ENCODE measurements at regions not wholly inside any gene's neighbourhood (a gene's known extent, or its start where the extent isn't known, plus 50 kb on each side); places are given as distances from the start of the nearest gene placed in this dataset.

- no peak for DNase-seq (ENCODE audit: low spot score)
- ChIA-PET CTCF (ENCODE audit: unreplicated experiment) (no interaction called here), POLR2A (no interaction called here)
- H3K27ac ChIP-seq (ENCODE audit: low read depth, low read length, poor library complexity, severe bottlenecking), result no peak overlapping the region
- H4K20me1 ChIP-seq (ENCODE audit: insufficient read depth, low read length), result no peaks in the 10 kb centered on the region
- H3K79me2 ChIP-seq (ENCODE audit: insufficient read depth, low read depth, low read length), result no peaks in the 10 kb centered on the region
- TF ChIP-seq EZH2phosphoT487 (IDR thresholded peaks at IDR 0.05; ENCODE audit: borderline replicate concordance, low read depth, low read length) (no peak), CTCF (conservative IDR thresholded peaks at IDR 0.05; ENCODE audit: low read length) (no peak)
- no peak overlapping the region for H3K4me3 ChIP-seq (ENCODE audit: low read depth, low read length, poor library complexity, severe bottlenecking)
- BruUV-seq (replicated peaks), result no TSS peak
- no peaks in the 10 kb centered on the region for H3K4me1 ChIP-seq (ENCODE audit: insufficient read depth, low read length, poor library complexity, severe bottlenecking)
- H3K4me2 ChIP-seq (ENCODE audit: low read length), result no peak overlapping the region
- H3K9me3 ChIP-seq (ENCODE audit: low read length), result no peaks in the 10 kb centered on the region
- H3K36me3 ChIP-seq (ENCODE audit: insufficient read depth, low read length), result no peaks in the 10 kb centered on the region
- no peak overlapping the region for H2AFZ ChIP-seq (ENCODE audit: low read length)
- intact Hi-C loops (cut with micrococcal nuclease; ENCODE audit: unreplicated experiment), result no loop called here
- H3K9me2 ChIP-seq (ENCODE audit: insufficient read depth, low read length), result no peaks in the 10 kb centered on the region
Measured at GRCh38 chr9:134235366-134235765, 71.0 kb upstream of the RNU6ATAC start.

DNA sequence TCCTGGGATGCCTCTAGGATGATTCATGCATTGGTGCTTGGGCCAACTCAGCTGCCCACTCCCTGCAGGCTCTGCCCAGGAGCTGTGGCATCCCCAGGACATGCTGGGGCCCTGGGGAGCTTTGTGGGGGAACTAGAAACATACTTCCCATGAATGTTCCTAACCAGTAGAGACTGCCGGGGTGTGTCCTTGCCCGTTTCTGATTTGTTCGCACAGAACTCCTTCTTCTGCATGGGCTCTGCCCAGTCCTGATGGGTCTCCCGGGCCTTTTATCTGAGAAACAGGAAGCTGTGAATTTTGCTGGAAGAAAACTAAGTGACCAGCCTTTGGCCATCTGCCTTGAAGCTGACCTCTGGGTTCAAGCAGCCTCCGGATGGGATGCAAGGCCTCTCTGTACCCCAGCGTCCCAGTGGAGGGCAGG is 71.6 kb upstream of the RNU6ATAC start:
- POLR2A ChIA-PET, result no interaction called here
- intact Hi-C loops (cut with micrococcal nuclease; ENCODE audit: unreplicated experiment), result no loop called here
- no peak overlapping the region for H3K4me3 ChIP-seq (ENCODE audit: low read depth, low read length, poor library complexity, severe bottlenecking)
- CTCF ChIA-PET (ENCODE audit: unreplicated experiment), result no interaction called here
- no peak overlapping the region for H3K27ac ChIP-seq (ENCODE audit: low read depth, low read length, poor library complexity, severe bottlenecking)
- no TSS peak for BruUV-seq (replicated peaks)
- no peaks in the 10 kb centered on the region for H3K9me3 ChIP-seq (ENCODE audit: low read length)
- no peaks in the 10 kb centered on the region for H3K4me1 ChIP-seq (ENCODE audit: insufficient read depth, low read length, poor library complexity, severe bottlenecking)
- H4K20me1 ChIP-seq (ENCODE audit: insufficient read depth, low read length), result no peaks in the 10 kb centered on the region
- no peak for TF ChIP-seq CTCF (conservative IDR thresholded peaks at IDR 0.05; ENCODE audit: low read length)
- TF ChIP-seq EZH2phosphoT487 (IDR thresholded peaks at IDR 0.05; ENCODE audit: borderline replicate concordance, low read depth, low read length), result no peak
- H3K79me2 ChIP-seq (ENCODE audit: insufficient read depth, low read depth, low read length), result no peaks in the 10 kb centered on the region
- H3K36me3 ChIP-seq (ENCODE audit: insufficient read depth, low read length), result no peaks in the 10 kb centered on the region
- no peak for DNase-seq (ENCODE audit: low spot score)
- H2AFZ ChIP-seq (ENCODE audit: low read length), result no peak overlapping the region
- no peaks in the 10 kb centered on the region for H3K9me2 ChIP-seq (ENCODE audit: insufficient read depth, low read length)
- no peak overlapping the region for H3K4me2 ChIP-seq (ENCODE audit: low read length)

DNA sequence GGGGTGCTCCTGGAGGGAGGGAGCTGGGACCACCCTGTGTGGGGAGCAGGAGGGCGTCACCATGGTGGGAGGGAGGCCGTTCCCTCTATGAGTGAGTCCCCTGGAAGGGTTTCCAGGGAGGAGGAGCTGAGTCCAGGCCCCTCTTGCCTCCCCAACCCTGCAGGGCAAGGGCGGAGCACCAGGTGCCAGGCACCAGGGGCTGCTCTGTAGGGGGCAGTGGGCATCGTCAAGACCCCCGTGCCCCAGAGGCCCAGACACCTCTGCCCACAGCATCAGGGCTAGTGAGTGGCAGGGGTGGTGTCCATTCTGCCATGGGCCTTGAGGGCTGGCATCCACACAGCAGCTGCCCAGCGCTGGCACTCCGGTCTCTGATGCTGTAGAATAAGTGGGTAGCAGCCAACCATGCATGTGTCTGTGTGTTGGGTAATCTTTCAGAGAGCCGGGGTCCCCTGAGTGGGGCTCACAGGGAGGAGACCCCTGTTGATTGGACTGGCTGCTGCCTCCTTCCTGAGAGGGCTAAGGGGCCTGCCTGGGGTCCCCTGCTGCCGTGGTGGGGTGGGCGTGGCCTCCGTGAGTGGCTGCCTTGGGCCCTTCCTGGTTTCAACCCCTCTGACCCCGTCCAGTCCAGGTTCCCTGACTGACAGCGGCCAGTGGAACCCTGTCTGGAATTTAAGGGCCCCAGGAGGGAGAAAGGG is 72.7 kb upstream of the RNU6ATAC start:
- Histone ChIP-seq H3K4me2 (ENCODE audit: low read length) (no peak overlapping the region), H3K9me2 (ENCODE audit: insufficient read depth, low read length) (no peaks in the 10 kb centered on the region), H3K36me3 (ENCODE audit: insufficient read depth, low read length) (no peaks in the 10 kb centered on the region), H3K4me1 (ENCODE audit: insufficient read depth, low read length, poor library complexity, severe bottlenecking) (no peaks in the 10 kb centered on the region), H3K9me3 (ENCODE audit: low read length) (no peaks in the 10 kb centered on the region), H3K79me2 (ENCODE audit: insufficient read depth, low read depth, low read length) (no peaks in the 10 kb centered on the region), H3K4me3 (ENCODE audit: low read depth, low read length, poor library complexity, severe bottlenecking) (no peak overlapping the region), H2AFZ (ENCODE audit: low read length) (no peak overlapping the region), H3K27ac (ENCODE audit: low read depth, low read length, poor library complexity, severe bottlenecking) (no peak overlapping the region), H4K20me1 (ENCODE audit: insufficient read depth, low read length) (no peaks in the 10 kb centered on the region)
- DNase-seq (ENCODE audit: low spot score), result no peak
- BruUV-seq (replicated peaks), result no TSS peak
- ChIA-PET CTCF (ENCODE audit: unreplicated experiment) (no interaction called here), POLR2A (no interaction called here)
- intact Hi-C loops (cut with micrococcal nuclease; ENCODE audit: unreplicated experiment), result no loop called here
- TF ChIP-seq CTCF (conservative IDR thresholded peaks at IDR 0.05; ENCODE audit: low read length), result no peak
- no peak for TF ChIP-seq EZH2phosphoT487 (IDR thresholded peaks at IDR 0.05; ENCODE audit: borderline replicate concordance, low read depth, low read length)

Data from OCI-LY7 (cell line).